GM23248 (cell line): ENCODE measurements at regions not wholly inside any gene's neighbourhood (a gene's known extent, or its start where the extent isn't known, plus 50 kb on each side); places are given as distances from the start of the nearest gene placed in this dataset. TPM values are rescaled to one million over a fixed set of nuclear protein-coding genes. Genes with fewer than 3 reads are reported as not detected.
"Not testable (repeated sequence)": the region's sequence is repeated elsewhere in the genome, so short reads cannot be mapped to it uniquely, and the experiment has no call there.

Source experiments
- DNase-seq: peaks from one replicate; pipeline ENCODE4 v3.0.0-alpha.2; 2015
- H2AFZ ChIP-seq: fragments of 200-600 bp; sonication (generic); 2 replicates; pipeline ENCODE4 v1.6.1; 2016; ENCODE audit warnings: antibody characterized with exemption
- H3F3A ChIP-seq: fragments of 200-600 bp; sonication (generic); 2 replicates; pipeline ENCODE4 v1.6.1; 2016; ENCODE audit warnings: mild to moderate bottlenecking, antibody characterized with exemption, mixed run types; ENCODE audit not compliant: insufficient read depth
- H3K27ac ChIP-seq: fragments of 200-600 bp; sonication (generic); 2 replicates; pipeline ENCODE4 v1.5.1; 2016; ENCODE audit warnings: mild to moderate bottlenecking
- H3K27me3 ChIP-seq: fragments of 200-600 bp; sonication (generic); replicated peaks from 2 replicates; pipeline ENCODE4 v1.6.1; 2016; ENCODE audit warnings: mild to moderate bottlenecking; ENCODE audit not compliant: insufficient read depth
- H3K36me3 ChIP-seq: fragments of 200-600 bp; sonication (generic); 2 replicates; pipeline ENCODE4 v1.6.1; 2016; ENCODE audit warnings: low read depth, mild to moderate bottlenecking
- H3K4me1 ChIP-seq: fragments of 200-600 bp; sonication (generic); 2 replicates; pipeline ENCODE4 v1.6.1; 2016; ENCODE audit warnings: mild to moderate bottlenecking; ENCODE audit not compliant: insufficient read depth
- H3K4me2 ChIP-seq: fragments of 200-600 bp; sonication (generic); one replicate; pipeline ENCODE4 v1.6.1; 2016; ENCODE audit warnings: mild to moderate bottlenecking; ENCODE audit not compliant: unreplicated experiment
- H3K4me3 ChIP-seq: fragments of 200-600 bp; sonication (generic); 2 replicates; pipeline ENCODE4 v1.5.1; 2016; ENCODE audit warnings: mild to moderate bottlenecking
- H3K79me2 ChIP-seq: fragments of 200-600 bp; sonication (generic); 2 replicates; pipeline ENCODE4 v1.6.1; 2016; ENCODE audit warnings: mild to moderate bottlenecking; ENCODE audit not compliant: insufficient read depth
- H3K9ac ChIP-seq: fragments of 200-600 bp; sonication (generic); 2 replicates; pipeline ENCODE4 v1.6.1; 2016; ENCODE audit warnings: mild to moderate bottlenecking
- H3K9me2 ChIP-seq: fragments of 200-600 bp; sonication (generic); 2 replicates; pipeline ENCODE4 v1.6.1; 2016; ENCODE audit warnings: mixed run types, mild to moderate bottlenecking, moderate library complexity; ENCODE audit not compliant: insufficient read depth
- H3K9me3 ChIP-seq: fragments of 200-600 bp; sonication (generic); one replicate; pipeline ENCODE4 v1.6.1; 2017; ENCODE audit warnings: low read depth
- H4K20me1 ChIP-seq: fragments of 200-600 bp; sonication (generic); 2 replicates; pipeline ENCODE4 v1.6.0; 2016; ENCODE audit not compliant: insufficient read depth
- EZH2 ChIP-seq: fragments of 200-600 bp; sonication (generic); IDR thresholded peaks from 2 replicates; pipeline ENCODE4 v1.6.1; 2018; ENCODE audit warnings: antibody characterized with exemption, mild to moderate bottlenecking; ENCODE audit not compliant: insufficient read depth, poor library complexity, severe bottlenecking
- EZH2phosphoT487 ChIP-seq: fragments of 200-600 bp; sonication (generic); IDR thresholded peaks from 2 replicates; pipeline ENCODE4 v1.6.1; 2018; ENCODE audit warnings: antibody characterized with exemption, moderate library complexity, mild to moderate bottlenecking, low read depth; ENCODE audit not compliant: insufficient read depth
- WGBS, 2 experiments: methylation state at CpG; one replicate each; pipeline ENCODE4 v1.1.6; 2015 to 2017; ENCODE audit warnings: low lambda C conversion rate in 2 of 2, low coverage in 1 of 2; ENCODE audit errors: missing lambda C conversion rate in 2 of 2; 5-methylcytosine and 5-hydroxymethylcytosine counted together
- in situ Hi-C: fragments of 300-500 bp; cut with MboI; formaldehyde crosslinking; loops from 2 replicates; pipeline ENCODE4 v1.15.0; 2020
- small RNA-seq: library from RNA; depleted of rRNA; stranded (forward); fragments of <200 nt; gene quantifications from one replicate; pipeline ENCODE3, GENCODE V24; 2014; ENCODE audit warnings: low read depth, low replicate concordance

DNA sequence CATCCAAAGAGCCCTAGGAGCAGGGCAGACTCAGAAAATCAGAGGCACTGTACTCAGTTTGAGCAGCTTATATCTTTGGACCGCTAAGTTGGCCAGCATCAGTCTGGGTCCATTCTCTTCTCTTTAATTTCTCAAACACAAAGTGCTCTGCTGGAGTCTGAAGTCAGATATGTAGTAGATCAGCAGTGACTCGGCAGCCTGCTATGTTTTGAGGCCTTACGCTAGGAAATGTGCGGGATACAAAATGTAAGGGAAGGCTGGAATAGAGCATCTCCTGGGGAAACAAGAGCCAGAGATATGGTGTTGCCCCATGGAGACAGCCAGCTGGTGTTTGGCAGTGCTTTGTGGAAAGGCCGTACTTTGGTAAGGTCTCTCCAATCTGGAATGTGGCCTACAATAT lies 60.6 kb upstream of the VKORC1L1 start:
- H3K4me2 ChIP-seq = no peak overlapping the region
- no peaks in the 10 kb centered on the region for H3K79me2 ChIP-seq
- no peaks in the 10 kb centered on the region for H3F3A ChIP-seq
- no peak overlapping the region for H2AFZ ChIP-seq
- no peaks in the 10 kb centered on the region for H3K27me3 ChIP-seq
- H3K9me2 ChIP-seq = no peaks in the 10 kb centered on the region
- H3K27ac ChIP-seq = no peak overlapping the region
- no peaks in the 10 kb centered on the region for H3K36me3 ChIP-seq
- H3K4me3 ChIP-seq = no peak overlapping the region
- no peaks in the 10 kb centered on the region for H3K9me3 ChIP-seq
- H3K9ac ChIP-seq = no peak overlapping the region
- TF ChIP-seq EZH2phosphoT487 = no peak
- TF ChIP-seq EZH2 = no peak
- no peaks in the 10 kb centered on the region for H3K4me1 ChIP-seq
- in situ Hi-C loops = no loop called here
- WGBS, 2 experiments = 79 to 80% methylated on average over 5 of the region's 5 CpGs
- DNase-seq = no peak
- H4K20me1 ChIP-seq = no peaks in the 10 kb centered on the region

DNA sequence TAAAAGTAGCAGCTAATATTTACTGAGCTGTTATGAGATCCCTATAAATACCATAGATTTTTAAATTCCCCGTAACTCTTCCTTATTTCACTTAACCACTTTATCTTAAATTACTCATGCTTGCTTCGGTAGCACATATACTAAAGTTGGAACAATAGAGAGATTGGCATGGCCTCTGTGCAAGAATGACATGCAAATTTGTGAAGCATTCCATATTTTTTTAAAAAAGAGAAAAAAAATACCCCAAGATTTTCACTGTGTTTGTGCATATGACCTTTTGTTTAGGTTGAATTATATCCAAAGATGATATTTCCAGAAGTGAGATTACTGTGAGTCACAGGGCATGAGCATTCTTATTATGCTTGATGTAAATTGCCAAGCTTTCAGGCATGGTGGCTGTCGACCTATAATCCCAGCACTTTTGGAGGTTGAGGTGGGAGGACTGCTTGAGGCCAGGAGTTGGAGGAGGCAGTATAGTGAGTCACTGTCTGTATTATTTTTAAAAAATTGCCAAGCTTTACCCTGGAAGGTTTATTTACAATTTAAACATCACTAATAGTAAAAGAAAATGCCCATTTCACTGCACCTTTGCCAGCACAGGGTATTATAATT lies 58.2 kb upstream of the VKORC1L1 start:
- H4K20me1 ChIP-seq, H3K27ac ChIP-seq, H3K36me3 ChIP-seq, H2AFZ ChIP-seq, H3K9me3 ChIP-seq, H3K9ac ChIP-seq, H3K79me2 ChIP-seq, in situ Hi-C loops, H3K27me3 ChIP-seq, H3K4me1 ChIP-seq, H3K9me2 ChIP-seq, H3F3A ChIP-seq, H3K4me2 ChIP-seq, H3K4me3 ChIP-seq: not testable (repeated sequence)
- WGBS, 2 experiments = 48% methylated on average over 3 of the region's 3 CpGs
- peak; percentile 51 for DNase-seq

DNA sequence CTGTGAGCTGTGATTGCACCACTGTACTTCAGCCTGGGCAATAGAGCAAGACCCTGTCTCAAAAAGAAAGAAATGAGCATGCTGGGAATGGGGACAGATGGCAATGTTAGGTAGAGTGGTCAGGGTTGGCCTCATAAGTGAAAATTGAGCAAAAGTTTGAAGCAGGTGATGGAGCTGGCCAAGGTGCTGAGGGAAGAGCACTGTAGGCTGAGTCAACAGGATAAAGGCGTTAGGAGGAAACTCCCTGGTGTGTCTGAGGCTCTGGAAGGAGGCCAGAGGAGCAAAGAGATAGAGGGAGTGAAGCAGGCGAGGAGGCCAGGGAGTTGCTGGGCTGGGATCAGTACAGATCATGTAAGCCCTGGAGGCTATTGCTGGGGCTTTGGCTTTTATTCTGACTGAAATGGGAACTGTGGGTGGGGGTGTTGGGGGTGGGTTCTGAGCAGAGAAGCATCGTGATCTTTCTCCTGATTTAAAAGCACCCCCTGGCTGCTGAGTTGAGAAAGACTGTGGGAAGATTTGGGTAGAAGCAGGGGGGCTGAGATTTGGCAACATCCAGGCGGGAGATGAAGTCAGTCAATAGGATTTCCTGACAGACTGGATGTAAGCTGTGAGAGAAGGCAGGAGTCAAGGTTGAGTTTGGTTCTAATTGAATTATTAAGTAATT lies 52.5 kb upstream of the VKORC1L1 start:
- H3K36me3 ChIP-seq = no peaks in the 10 kb centered on the region
- no peak overlapping the region for H3K4me3 ChIP-seq
- no peaks in the 10 kb centered on the region for H3K9me2 ChIP-seq
- H3K79me2 ChIP-seq = no peaks in the 10 kb centered on the region
- no peak overlapping the region for H3K4me2 ChIP-seq
- no peak overlapping the region for H3K27ac ChIP-seq
- H3K9me3 ChIP-seq = no peaks in the 10 kb centered on the region
- H3F3A ChIP-seq = no peaks in the 10 kb centered on the region
- H2AFZ ChIP-seq = no peak overlapping the region
- DNase-seq = no peak
- no peaks in the 10 kb centered on the region for H3K27me3 ChIP-seq
- no peaks in the 10 kb centered on the region for H3K4me1 ChIP-seq
- in situ Hi-C loops = no loop called here
- no peaks in the 10 kb centered on the region for H4K20me1 ChIP-seq
- H3K9ac ChIP-seq = no peak overlapping the region
- WGBS, 2 experiments = 46 to 48% methylated on average over 4 of the region's 4 CpGs
- TF ChIP-seq EZH2phosphoT487 (no peak), EZH2 (no peak)

Small RNA genes lying in the stretch of these regions (small RNA-seq; reads per million reads assigned to genes)
- gene AC114501.1 (not detected), gene RNU6-912P (not detected), gene SNORA15B-2 (not detected), gene SNORA22 (not detected)
